GM19463 (cell line): ENCODE measurements at regions not wholly inside any gene's neighbourhood (a gene's known extent, or its start where the extent isn't known, plus 50 kb on each side); places are given as distances from the start of the nearest gene placed in this dataset.

Experiments used
- ATAC-seq: cut with Tn5 transposase; IDR thresholded peaks from one replicate; pipeline ENCODE4 v1.9.1; 2021; ENCODE audit warnings: mild to moderate bottlenecking, moderate library complexity; ENCODE audit not compliant: unreplicated experiment

DNA sequence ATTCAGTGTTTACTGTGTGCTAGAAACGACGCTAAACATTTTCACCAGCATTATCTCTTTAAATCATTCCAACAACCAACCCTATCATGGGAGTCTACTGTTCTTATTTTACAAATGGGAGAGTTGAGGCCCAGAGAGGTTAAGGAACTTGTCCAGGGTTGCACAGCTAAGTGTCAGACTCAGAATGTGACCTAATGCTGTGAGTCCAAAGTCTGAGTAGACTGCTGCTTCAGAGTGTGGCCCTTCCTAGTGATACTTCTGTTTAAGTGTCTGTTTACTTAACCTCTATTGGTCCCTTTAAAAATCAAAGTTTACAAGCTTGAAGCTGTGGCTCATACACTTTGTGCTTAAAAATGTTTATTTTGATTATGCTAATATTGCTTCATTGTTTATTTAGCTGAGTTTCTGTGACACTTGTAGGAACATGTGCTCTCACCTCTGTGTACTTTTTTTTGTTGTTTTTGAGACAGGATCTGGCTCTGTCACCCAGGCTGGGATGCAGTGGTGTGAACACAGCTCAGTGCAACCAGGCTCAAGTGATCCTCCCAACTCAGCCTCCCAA lies 84.4 kb upstream of the SYPL1 start:
- ATAC-seq: no peak

DNA sequence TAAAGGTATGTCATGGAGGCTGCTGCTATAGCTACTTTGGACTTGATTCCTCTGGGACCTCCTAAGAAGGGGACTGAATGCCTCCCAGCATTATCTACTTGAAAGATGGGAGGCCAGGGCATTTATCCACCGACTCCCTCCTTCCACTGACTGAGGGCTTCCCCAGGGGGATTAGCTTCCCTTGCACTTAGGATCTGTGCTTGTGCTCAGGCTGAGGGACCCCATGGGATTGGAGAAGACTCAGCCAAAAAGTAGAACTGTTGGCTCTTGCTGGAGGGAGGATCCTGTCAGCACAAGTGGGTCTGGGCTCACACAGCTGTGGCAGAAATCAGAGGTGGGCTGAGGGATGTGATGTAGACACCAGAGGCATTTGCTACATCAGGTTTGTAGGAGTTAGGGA lies 81.5 kb upstream of the SYPL1 start:
- no peak for ATAC-seq

DNA sequence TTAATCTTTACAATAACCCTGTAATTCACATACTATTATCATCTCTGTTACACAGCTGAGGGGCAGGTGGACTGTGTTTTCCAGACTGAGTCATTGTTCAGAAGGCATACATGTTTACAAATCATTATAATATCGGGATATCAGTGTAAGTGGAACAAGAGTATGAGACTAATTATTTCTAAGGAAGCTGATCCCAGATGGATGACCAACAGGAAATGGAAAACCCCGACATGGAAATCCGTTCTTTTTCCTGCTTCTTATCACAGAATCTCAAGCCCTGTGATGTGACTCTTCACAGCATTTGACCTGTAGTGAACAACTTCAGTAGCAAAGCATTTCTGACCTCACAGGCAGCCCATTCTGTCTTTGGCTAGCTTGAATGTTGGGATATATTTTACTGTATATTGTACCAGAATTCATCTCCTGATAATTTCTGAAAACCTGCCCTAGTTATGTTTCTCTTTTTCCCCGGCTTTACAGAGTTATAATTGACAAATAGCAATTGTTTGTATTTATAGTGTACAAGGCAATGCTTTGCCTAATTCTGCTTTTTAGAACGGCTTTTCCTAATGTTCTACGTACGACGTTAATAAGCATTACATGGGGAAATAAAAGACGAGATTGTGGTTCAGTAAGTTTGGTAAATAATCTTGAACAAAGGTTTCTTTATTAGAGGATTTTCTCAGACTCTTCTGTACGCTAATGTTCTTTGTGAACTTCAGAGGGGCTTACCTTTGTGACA lies 78.6 kb upstream of the SYPL1 start:
- ATAC-seq: no peak

DNA sequence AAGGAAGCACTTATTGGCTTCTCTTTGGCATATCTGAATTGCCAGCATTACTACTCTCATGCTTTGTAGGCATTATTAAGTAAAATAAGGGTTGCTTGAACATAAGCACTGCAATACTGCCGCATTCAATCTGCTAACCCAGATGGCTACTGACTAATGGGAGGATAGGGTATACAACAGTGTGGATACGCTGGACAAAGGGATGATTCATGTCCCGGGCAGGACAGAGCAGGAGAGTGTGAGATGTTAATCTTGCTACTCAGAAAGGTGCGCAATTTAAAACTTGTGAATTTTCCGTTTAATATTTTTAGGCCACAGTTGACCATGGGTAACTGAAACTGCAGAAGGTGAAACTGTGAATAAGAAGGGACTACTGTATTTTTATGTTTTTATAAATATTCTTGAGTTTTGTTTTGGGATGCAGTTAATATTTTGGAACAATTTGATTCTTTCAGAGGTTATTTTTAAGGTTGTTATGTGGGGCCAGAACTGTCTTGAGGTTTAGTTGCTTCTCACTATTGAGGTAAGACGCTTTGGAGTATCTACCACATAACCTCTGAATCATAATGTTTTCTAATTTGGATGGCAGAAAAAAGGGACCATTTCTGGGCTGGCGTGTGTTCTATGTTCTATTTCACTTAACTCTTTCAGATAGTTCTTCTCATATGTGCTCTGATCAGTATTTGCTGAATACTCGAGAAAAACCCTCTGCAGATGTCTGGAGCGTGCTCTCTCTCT lies 75.7 kb upstream of the SYPL1 start:
- ATAC-seq: no peak

DNA sequence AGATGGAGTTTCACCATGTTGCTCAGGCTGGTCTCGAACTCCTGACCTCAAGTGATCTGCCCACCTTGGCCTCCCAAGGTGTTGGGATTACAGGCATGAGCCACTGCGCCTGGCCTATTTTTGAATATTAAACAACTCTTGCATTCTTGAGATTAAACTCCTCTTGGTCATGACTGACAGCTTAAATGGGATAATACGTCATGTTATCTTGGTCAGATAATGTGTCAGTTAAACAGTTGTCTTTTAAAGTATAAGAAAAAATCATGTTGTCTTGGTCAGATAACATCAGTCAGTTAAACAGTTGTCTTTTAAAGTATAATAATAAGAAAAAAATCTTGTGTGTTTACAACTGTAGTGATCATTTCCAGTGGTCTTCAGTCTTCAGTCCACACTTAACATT lies 73.6 kb upstream of the SYPL1 start:
- ATAC-seq: no peak

DNA sequence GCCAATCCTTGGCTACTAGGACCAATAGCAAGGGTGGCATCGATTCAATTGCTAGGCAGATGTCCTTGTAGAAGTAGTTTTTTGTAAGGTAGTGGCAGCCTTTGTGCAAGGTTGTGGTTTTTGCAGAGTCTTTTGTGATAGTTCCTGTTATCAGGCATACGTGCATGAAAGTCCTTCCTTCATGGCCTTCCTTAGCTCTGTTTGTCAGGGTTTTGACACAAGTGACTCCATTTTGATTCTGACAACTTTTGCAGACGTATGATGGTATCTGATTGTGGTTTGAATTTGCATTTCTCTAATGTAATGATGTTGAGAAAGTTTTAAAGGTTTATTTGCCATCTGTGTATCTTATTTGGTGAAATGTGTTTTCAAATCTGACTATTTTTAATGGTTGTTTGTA lies 71.8 kb upstream of the SYPL1 start:
- ATAC-seq: no peak

DNA sequence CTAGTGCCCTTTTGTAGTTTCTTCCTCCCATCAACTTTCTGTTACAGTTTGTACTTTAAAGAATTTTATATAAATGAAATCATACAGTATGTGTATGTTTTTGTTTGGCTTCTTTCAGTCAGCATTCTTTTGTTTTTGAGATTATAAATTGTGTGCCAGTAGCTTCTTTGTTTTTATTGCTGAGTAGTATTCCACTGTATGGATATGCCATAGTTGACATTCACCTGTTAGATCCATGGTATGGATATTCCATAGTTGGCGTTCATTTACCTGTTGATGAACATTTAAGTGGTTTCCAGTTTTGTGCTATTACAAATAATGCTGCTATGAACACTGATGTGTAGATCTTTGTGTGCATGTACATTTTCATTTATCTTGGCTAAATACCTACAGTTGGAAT lies 70.8 kb upstream of the SYPL1 start:
- no peak for ATAC-seq

DNA sequence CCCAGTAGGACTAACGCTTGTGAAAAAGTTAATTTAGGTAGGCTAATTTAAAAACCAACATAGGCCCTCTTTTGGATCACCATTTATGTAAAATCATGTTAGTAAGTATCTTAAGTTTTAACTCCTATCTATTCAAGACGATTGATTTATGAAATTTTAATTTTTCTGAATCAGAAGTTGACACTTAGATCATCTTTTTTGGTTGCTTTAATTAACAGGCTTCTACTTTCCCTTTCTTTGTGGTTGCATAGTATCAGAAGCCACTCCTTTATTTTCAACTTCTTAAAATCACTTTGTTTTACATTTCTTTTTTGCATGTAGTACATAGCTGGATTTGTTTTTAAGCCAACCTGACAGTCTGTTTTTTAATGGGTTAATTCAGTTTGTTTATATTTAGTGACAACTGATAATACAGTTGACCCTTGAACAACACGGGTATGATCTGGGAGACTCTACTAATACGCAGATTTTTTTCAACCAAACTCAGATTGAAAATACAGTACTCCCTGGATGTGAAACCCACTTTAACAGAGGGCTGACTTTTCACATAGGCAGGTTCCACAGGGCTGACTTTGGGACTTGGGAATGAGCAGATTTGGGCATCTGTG lies 69.7 kb upstream of the SYPL1 start:
- no peak for ATAC-seq

DNA sequence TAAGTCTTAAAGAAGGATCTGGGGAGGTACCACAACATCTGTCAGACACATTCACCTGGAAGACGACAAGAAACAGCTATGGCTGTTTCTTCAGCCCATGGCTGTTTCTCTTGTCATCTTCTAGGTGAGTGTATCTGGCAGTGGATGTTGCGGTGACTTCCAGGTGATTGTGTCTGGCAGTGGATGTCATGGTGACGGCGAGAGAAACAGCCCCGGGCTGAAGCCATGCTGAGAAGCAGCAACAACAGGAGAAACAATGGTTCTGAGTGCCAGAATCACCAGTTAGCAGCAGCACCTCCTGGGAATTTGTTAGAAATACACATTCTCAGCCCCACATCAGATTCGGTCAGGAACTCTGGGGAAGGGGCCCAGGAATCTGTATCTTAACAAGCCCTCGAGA lies 68.6 kb upstream of the SYPL1 start:
- ATAC-seq: no peak

DNA sequence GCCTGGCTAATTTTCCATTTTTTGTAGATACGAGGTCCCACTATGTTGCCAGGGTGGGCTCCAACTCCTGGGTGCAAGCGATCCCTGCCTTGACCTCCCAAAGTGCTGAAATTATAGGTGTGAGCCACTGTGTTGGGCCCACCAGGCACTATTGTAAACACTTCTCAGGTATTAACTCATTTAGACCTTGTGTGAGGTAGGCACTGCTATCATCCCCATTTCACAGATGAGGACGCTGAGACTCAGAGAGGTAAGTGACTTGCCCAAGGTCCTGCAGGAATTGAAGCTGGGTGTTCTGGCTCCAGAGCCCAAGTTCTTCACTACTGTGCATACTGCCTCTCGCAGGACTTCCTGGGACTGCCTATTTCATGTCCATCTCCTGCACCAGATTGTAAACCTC lies 67.1 kb upstream of the SYPL1 start:
- no peak for ATAC-seq

DNA sequence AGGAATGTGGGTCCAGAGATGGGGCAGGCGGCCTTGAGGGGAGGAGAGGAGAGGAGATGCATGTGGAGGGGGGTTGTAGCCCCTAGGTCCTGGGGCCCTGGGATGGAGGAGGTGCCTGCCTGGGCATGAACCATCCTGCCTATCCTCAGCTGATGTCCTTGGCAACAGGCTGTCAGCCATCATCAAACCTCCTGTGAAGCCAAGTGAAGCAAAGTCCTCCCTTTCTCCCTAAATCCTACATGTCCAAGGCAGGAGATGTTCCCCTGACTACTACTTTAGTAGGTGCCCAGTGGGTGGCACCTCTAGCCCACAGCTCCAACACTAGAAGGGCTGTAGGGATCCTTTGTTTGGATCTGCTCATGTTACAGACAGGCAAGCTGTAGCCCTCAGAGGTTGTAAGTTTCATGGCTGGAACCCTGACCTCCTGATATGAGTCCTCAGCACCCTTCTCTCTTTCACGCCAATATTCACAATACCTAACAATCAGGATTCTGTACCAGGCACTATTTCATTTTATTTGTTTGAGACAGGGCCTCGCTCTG lies 66.6 kb upstream of the SYPL1 start:
- no peak for ATAC-seq

DNA sequence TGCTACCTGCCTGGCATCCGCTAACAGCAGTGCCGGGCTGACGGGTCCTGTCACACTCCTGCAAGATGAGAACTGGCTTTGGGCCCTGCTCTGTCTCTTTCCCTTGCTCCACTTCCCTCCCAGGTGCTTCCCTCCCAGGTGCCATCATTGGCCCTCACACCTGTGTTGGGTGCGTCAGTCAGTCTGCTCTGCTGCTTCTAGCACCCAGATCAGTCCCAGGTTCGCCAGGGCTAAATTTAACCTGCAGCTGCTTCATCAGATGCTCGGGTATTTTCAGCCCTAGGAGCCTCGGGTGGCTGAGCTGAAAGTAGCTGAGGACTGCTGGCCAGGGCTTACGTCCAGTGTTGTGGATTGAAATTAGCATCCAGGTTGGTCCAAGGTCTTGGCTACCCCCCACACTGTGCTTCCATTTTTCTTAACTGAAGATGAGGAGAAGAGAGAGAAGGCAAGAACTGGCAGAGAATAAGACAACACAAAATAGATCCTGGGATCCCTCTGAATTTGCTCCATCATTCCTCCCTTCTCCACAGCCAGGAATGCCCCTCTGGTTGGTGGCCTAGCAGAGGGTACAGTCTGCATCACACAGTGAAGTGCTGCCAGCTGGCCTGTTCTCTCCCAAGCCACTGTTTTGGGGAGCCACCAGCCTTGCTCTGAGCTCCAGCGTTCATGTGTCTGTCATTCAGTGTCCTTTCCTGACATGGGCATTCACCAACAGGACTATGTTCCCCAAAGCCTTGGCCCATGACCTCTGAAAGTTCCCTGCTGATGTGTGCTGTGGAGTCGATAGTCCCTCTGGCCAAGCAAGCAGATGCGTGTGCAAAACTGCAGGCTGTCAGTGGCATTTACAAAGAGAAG lies 65.9 kb upstream of the SYPL1 start:
- no peak for ATAC-seq

DNA sequence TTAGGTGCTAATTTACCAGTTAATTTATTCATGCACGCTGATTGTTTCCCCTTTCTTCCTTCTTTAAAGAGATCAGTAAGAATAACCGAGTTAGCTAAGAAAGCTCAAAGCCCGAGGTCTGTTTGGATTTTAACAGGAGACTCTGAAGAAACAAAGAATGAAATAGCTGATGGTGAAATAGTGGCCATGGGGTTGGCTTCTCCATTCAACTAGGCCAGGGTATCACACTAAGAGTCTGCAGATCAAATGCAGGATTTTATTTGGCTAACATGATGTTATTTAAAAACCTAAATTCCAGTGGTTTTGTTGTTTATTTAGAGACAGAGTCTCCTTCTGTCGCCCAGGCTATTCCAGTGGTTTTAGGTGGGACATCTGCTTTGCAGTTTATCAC lies 65.2 kb upstream of the SYPL1 start:
- no peak for ATAC-seq

DNA sequence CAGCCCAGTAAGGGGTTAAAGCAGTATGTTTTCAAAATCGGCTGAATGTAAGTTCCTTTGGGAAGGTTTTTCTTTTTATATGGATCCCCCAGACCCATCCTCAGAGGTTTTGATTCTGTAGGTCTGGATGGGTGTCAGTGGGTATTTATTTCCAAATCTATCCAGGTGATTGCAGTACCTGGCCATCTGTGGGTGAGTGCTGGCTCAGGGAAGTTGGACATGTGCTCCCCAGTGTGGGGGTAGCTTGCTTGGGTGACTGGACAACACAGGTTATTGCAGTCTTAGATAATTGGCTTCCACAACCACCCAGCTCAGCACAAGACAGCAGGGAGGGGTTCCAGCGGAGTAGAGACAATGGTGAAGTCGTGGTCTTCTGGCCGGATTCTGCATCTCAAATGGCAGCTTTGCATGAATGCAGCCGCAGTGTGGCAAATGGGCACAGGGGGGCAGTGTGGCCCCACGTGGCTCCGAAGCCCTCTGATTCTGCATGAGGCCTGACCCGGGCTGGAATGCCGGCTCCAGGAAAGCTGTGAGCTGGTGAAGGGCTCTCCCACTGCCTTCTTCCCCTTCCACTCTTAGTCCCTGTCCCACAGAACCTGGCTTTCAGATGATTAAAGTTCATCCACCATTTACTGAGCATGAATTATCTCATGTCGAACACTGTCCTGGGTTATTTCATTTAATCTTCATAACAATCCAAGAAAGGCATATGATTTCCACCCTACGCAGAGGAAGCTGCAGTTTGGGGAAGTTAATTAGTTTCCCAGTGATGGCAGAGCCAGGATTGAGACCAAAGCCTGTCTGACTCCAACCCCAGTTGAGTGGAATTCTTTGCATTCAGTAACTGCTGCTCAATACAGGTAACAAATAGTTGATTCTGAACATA lies 64.5 kb upstream of the SYPL1 start:
- peak; percentile 55 for ATAC-seq

DNA sequence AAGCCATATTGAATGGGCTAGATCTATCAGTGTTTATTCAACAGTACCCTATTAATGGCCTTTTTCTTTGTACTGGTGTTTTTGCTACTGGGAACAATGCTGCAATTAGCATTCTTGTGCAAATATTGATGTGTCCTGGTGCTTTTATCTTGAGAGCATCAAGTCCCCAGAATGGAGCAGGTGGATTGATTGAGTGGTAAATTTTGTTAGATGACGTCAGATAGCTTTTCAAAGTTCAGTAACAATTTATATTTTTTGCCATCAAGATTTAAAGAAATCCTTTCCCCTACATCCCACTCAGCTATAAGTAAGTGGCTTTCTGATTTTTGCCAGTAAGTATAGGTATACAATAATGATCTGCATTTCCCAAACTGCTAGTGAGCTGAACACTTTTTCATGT lies 63.4 kb upstream of the SYPL1 start:
- no peak for ATAC-seq

DNA sequence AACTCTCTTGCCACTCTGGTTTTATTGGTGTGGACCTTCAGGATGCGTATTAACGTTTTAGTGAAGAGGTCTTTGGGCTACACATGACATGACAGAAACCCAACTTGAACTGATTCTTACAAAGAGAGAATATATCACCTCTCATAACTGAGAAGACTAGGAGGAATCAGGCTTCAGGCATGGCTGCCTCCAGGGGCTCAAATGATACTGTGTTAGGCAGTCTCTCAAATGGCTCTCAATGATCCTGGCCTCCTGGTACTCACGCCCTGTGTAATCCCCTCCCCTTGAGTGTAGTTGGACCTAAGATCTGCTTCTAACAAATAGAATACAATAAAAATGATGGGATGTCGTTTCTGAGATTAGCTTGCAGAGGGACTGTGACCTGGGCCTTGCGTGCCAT lies 58.5 kb upstream of the SYPL1 start:
- ATAC-seq: no peak

DNA sequence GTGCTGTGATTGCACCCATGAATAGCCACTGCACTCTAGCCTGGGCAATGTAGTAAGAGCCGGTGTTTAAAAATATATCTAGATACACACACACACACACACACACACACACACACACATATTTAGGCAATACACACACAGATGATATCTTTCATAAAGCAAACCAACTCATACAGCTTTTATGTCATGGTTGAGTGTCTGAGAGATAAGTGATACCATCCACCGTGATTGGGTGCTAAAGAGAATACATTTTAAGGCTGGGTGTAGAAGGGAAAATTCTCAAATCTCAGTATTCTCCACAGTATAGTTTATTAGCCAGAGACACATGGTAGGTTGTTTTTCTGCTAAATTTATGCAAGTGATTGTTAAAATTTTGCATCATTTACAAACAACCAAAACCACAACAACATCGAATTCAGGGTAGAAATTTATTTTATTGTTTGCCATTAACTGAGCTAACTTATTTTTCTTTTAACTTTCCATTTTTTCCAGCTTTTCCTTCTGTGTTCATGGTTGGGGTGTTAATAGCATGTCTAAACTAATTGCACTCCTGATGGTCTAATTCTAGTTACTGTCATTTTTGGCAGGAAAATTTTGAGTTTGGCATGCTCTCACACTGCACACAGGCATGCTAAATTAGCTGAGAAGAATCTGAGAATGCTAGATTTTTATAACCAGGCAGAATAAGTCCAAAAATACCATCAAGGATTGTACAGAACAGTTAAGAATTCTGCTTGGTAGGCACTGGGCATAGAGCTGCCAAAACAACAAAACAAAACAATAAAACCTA lies 57.9 kb upstream of the SYPL1 start:
- ATAC-seq: no peak

DNA sequence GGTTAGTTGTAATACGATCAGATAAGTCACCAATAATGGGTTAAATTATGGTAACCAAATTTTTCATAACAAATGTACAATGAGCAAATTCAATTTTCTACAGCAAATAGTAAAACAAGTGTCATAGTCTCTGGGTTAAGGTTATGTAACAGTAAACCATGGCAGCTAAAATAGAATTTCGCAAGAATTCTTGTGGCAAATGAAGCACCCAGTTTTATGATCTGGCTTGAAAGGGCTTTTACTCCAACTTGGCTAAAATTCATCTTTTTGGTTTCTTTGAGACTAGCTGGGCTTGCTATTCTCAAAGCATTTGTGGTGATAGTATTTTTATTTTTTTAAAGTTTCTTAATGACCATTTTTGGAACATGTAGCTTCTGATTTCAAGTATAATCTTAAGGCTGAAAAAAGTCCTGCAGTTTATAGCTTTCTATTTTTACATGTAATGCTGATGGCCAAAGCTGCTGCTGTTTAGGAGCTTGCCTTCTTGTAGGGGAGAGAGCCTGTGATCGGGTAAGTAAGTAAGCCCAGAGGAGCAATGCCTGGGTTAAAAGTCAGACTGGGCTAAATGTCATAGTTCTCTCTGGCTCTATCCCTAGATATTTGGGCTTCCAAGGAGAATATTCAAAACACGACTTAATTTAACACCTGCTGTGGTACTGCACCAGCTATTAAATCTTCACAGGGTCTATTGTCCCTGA lies 55.5 kb upstream of the SYPL1 start:
- ATAC-seq: no peak
